ENCODE measurements at regions not wholly inside any gene's neighbourhood (a gene's known extent, or its start where the extent isn't known, plus 50 kb on each side); places are given as distances from the start of the nearest gene placed in this dataset.

- TF ChIP-seq SUZ12 (IDR thresholded peaks at IDR 0.05; ENCODE audit: extremely low read depth, insufficient read depth, insufficient read length), result no peak
- TF ChIP-seq YY1 (IDR thresholded peaks at IDR 0.05; ENCODE audit: insufficient read depth, insufficient read length), result no peak
- TF ChIP-seq ZNF274 (IDR thresholded peaks at IDR 0.05; ENCODE audit: low read depth, low read length), result no peak
Measured at GRCh38 chr13:71291842-71292146, 575.2 kb downstream of the DACH1 start.
